ENCODE measurements at regions not wholly inside any gene's neighbourhood (a gene's known extent, or its start where the extent isn't known, plus 50 kb on each side); places are given as distances from the start of the nearest gene placed in this dataset.

- H3K4me3 ChIP-seq: no peak overlapping the region
- no peak overlapping the region for H3K9ac ChIP-seq (ENCODE audit: control insufficient read depth, insufficient read depth, low read length)
- H4K20me1 ChIP-seq (ENCODE audit: control insufficient read depth, insufficient read depth): no peaks in the 10 kb centered on the region
- peak; percentile 71 for ATAC-seq
- ChIA-PET RAD21 (ENCODE audit: unreplicated experiment) (interaction anchor here (1.6 kb wide), 1 partner anchor 553 kb away, joined by 6 read pairs; no protein-coding TSS in a partner anchor), CTCF (interaction anchor here (1.0 to 1.6 kb wide), 2 partner anchors 553 to 1140 kb away, joined by 3 to 10 read pairs; no protein-coding TSS in a partner anchor), POLR2A (no interaction called here), SMC1A (ENCODE audit: uncharacterized antibody, unreplicated experiment) (interaction anchor here (1.0 to 1.8 kb wide), 2 partner anchors 338 to 553 kb away, joined by 5 to 7 read pairs; no protein-coding TSS in a partner anchor)
- H3K4me2 ChIP-seq (ENCODE audit: control insufficient read depth, insufficient read depth): no peak overlapping the region
- H3K36me3 ChIP-seq (ENCODE audit: control insufficient read depth in 2 of 2, insufficient read depth in 2 of 2, low read length in 1 of 2): no peaks in the 10 kb centered on the region
- no peak for FAIRE-seq
- H3K79me2 ChIP-seq (ENCODE audit: control insufficient read depth, insufficient read depth, low read length): no peaks in the 10 kb centered on the region
- no peaks in the 10 kb centered on the region for H3K27me3 ChIP-seq (replicated peaks in 1 of 2; ENCODE audit: control insufficient read depth in 2 of 2, insufficient read depth in 2 of 2, low read length in 1 of 2)
- no peak for DNase-seq (ENCODE audit: low read depth, low spot score)
- H2AFZ ChIP-seq (ENCODE audit: control insufficient read depth, low read depth, low read length): no peak overlapping the region
- no peak overlapping the region for H3K27ac ChIP-seq (ENCODE audit: control insufficient read depth, insufficient read depth)
- intact Hi-C loops (cut with micrococcal nuclease; ENCODE audit: unreplicated experiment) (loop anchor here (2.0 to 10.0 kb wide), 4 partner anchors 343 to 1550 kb away; no protein-coding TSS in a partner anchor), in situ Hi-C loops (cut with MboI) (loop anchor here (25.0 kb wide), 1 partner anchor 1545 kb away; no protein-coding TSS in a partner anchor)
- no peaks in the 10 kb centered on the region for H3K4me1 ChIP-seq (ENCODE audit: control insufficient read depth, insufficient read depth, low read length)
- H3K9me3 ChIP-seq (replicated peaks; ENCODE audit: control insufficient read depth, insufficient read depth, low read length): no peaks in the 10 kb centered on the region
- no TSS peak for BruUV-seq (replicated peaks)
- no peak for TF ChIP-seq STAT1 (conservative IDR thresholded peaks at IDR 0.05)
- TF ChIP-seq FOXM1 (IDR thresholded peaks at IDR 0.05; ENCODE audit: low read depth, low read length): no peak
- TF ChIP-seq SMC3 (IDR thresholded peaks at IDR 0.05; ENCODE audit: borderline replicate concordance, low read length): peak; percentile 47; the same call in 1 of the 2 replicates
- TF ChIP-seq RAD21 (IDR thresholded peaks at IDR 0.05; ENCODE audit: insufficient read depth, low read depth, low read length): peak; percentile 63
- no peak for TF ChIP-seq ZBED1 (IDR thresholded peaks at IDR 0.05; ENCODE audit: borderline replicate concordance)
- TF ChIP-seq CBX3 (IDR thresholded peaks at IDR 0.05; ENCODE audit: borderline replicate concordance, low read depth): no peak
- TF ChIP-seq SKIL (IDR thresholded peaks at IDR 0.05; ENCODE audit: low read depth, poor library complexity, severe bottlenecking): no peak
- TF ChIP-seq BCL11A (IDR thresholded peaks at IDR 0.05; ENCODE audit: low read depth, low read length): no peak
- no peak for TF ChIP-seq POLR2AphosphoS5 (IDR thresholded peaks at IDR 0.05; ENCODE audit: low read length)
- TF ChIP-seq PAX8 (IDR thresholded peaks at IDR 0.05): no peak
- no peak for TF ChIP-seq CEBPZ (IDR thresholded peaks at IDR 0.05; ENCODE audit: low read depth, low read length)
- TF ChIP-seq BCLAF1 (IDR thresholded peaks at IDR 0.05): no peak
Observed at GRCh38 chr4:131091896-131092295, 1995.9 kb downstream of the C4orf33 start.

All from GM12878 (cell line).